Choroid plexus epithelial cell (primary cell): ENCODE measurements at regions not wholly inside any gene's neighbourhood (a gene's known extent, or its start where the extent isn't known, plus 50 kb on each side); places are given as distances from the start of the nearest gene placed in this dataset.

Experiments used
- DNase-seq: peaks from one replicate; pipeline ENCODE4 v3.0.0-alpha.2; 2010; ENCODE audit warnings: low read depth
- H3K4me3 ChIP-seq: 2 replicates; pipeline ENCODE4 v1.5.1; 2011; ENCODE audit warnings: low read depth, mild to moderate bottlenecking, control low read depth, low read length, moderate library complexity
- TF ChIP-seq, protein P1 (sequence below): conservative IDR thresholded peaks from 2 replicates; pipeline ENCODE4 v1.5.1; 2011; ENCODE audit warnings: low read depth, mild to moderate bottlenecking, control low read depth, inconsistent platforms, low read length, moderate library complexity

DNA sequence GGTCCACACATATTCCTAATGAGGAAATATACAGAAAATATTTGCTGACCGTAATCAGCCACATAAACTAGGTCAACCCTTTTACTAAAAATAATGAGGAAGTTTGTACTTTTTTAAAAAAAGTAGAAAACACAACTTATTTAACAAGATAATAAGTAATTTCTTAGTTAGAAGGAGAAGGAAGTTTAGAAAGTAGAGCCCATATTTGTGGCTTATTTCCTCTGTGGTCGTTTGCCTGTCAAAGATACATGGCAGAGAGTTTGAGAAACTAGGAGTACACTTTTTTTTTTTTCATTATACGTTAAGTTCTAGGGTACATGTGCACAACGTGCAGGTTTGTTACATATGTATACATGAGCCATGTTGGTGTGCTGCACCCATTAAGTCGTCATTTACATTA is 1205.2 kb upstream of the MIR17HG start:
- TF ChIP-seq, protein P1, sequence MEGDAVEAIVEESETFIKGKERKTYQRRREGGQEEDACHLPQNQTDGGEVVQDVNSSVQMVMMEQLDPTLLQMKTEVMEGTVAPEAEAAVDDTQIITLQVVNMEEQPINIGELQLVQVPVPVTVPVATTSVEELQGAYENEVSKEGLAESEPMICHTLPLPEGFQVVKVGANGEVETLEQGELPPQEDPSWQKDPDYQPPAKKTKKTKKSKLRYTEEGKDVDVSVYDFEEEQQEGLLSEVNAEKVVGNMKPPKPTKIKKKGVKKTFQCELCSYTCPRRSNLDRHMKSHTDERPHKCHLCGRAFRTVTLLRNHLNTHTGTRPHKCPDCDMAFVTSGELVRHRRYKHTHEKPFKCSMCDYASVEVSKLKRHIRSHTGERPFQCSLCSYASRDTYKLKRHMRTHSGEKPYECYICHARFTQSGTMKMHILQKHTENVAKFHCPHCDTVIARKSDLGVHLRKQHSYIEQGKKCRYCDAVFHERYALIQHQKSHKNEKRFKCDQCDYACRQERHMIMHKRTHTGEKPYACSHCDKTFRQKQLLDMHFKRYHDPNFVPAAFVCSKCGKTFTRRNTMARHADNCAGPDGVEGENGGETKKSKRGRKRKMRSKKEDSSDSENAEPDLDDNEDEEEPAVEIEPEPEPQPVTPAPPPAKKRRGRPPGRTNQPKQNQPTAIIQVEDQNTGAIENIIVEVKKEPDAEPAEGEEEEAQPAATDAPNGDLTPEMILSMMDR, result no peak
- DNase-seq, result no peak
- no peak overlapping the region for H3K4me3 ChIP-seq

DNA sequence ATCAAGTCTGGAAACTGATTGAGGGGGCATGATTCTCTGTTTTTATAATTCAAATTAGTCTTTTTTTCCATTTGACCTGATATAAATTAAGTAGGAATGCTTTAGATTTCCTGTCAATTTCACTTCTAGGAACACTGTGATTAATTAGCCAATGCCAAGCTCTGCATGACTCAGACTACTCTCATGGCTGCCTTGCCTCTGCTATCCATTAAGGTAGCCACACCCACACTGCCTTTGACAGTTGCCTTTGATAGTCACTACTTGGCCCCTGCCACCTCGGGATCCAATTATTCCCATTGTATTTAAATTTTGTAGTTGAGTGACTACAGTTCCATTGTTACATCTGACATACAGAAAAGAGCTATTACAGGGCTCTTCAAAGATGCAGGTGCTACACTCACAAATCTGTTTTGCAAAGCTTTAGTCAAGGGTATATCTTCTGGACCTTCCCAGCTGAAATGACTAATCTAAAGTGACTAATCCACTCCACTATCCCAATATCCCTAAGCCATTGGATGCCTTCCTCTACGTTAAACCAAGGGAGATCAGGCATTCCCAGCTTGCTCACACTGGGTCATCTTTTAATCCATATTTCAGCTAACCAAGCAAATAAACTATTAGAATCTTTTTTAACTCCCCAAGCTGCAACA is 1193.1 kb upstream of the MIR17HG start:
- no peak overlapping the region for H3K4me3 ChIP-seq
- TF ChIP-seq, protein P1, result no peak
- DNase-seq, result no peak

DNA sequence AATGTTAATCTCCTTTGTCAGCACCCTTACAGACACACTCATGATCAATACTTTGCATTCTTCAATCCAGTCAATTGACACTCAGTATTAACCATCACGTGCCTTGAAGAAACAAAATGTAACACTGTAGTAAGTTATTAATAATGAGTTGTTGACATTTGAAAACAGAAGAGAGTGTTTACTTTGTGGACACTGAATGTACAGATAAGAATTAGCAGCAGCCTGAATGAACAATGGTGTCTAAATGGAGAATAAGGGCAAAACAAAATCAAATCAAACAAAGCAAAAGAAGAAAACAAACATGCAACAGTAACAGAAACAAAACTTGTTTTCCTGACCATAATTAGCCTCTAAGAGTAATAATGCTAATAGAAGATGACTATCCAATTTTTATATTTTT is 1191.1 kb upstream of the MIR17HG start:
- no peak overlapping the region for H3K4me3 ChIP-seq
- TF ChIP-seq, protein P1, result no peak
- no peak for DNase-seq

DNA sequence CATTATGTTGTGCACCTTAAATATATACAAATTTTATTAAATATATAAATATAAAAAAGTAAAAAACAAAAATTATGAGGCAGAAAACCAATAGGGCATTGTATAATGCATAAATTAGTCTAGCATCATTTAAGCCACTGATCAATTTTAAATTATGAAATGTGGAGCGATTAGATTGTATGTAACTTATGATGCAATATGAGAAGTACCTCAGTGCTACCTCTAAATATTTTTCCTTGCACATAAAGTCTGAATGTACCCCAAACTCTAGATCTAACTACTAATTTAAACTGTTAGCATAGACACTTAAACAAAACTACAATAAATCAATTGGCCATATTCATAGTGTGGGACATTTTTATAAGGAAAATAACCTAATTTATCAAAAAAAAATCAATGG is 1178.5 kb upstream of the MIR17HG start:
- TF ChIP-seq, protein P1, result no peak
- H3K4me3 ChIP-seq, result no peak overlapping the region
- no peak for DNase-seq

DNA sequence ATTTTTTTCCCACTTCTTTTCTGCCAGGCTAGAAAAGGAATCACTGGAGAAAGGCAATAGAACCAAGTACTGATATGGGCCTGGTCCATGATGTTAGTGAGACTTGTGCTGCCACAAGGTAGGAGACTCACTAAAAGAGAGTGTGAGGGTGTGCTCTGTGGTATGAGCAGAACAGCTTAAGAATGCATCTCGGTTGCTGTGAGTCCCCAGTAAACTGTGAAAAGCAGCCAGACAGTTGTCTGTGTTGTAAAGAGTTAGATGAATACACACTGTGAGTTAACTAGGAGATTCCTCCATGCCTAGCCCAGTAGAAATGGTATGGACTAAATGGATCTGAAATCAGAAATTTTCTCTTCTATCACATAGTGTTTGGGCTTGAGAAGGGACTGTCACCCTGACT is 1177.3 kb upstream of the MIR17HG start:
- no peak overlapping the region for H3K4me3 ChIP-seq
- TF ChIP-seq, protein P1, result no peak
- DNase-seq, result no peak

DNA sequence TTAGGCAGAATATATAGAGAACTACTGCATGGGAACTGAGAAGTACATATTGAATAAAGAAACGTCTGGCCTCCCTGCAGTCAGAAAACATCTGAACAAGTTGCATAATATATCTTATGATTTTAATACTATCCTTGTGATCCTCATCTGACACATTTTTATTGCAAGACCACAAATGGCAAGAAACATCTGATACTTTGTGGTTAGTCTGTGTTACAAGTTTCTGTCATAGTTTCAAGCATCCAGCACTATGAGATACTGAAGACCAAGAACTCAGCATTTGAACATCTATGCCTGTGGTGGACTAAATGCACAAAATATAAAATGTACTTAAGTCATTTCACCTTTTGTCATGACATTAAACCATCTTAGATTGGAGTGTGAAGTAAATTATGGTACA is 1175.8 kb upstream of the MIR17HG start:
- H3K4me3 ChIP-seq, result no peak overlapping the region
- peak; percentile 53 for DNase-seq
- TF ChIP-seq, protein P1, result no peak

DNA sequence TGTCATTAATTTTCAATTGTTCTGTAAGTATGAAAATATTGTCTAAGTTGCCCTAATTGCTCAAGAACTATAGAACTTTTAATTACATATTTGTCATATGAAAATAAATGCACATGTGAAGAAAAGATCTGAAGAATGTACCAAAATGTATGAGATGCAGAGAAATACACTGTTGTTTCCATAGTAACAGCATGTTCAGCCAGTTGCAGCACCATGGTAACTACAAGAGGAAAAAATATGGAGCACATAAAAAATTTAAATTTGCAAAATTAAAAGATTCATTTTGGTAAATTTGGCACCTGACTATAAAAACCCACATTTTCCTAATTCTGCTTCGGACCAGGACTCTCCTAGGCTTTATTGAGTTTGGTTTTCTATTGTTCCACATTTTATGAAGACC is 1170.0 kb upstream of the MIR17HG start:
- H3K4me3 ChIP-seq, result no peak overlapping the region
- TF ChIP-seq, protein P1, result no peak
- no peak for DNase-seq
